ENCODE measurements at regions not wholly inside any gene's neighbourhood (a gene's known extent, or its start where the extent isn't known, plus 50 kb on each side); places are given as distances from the start of the nearest gene placed in this dataset.

DNA sequence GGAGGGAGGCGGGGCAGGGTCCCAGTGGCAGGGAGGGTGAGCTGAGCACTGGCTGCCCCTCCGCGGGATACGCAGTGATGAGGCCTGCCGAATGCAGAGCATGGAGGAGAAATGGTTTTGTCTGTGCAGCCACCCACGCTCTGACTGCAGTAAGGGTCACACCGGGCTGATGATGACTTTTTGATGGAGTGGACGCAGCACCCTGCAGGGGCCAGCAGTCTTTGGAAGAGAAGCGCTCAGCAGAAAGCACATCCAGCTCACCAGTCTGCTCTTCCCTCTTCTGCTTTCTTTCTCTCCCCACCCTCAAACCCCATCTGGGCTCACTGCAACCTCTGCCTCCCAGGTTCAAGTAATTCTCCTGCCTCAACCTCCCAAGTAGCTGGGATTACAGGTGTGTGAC lies 61.9 kb upstream of the ATP1A1 start:
- Histone ChIP-seq H3K27me3 (no peaks in the 10 kb centered on the region), H3K4me1 (peaks cover 41 to 67% (median 56%) of the 10 kb centered on the region in 3 donors), H3K27ac (peak overlapping the region; percentile 62 to 86 (median 70)), H3K9me3 (no peaks in the 10 kb centered on the region), H3K4me3 (no peak overlapping the region), H3K36me3 (no peaks in the 10 kb centered on the region)
- FAIRE-seq: no peak
- ATAC-seq: no peak
- TF ChIP-seq, protein P1, sequence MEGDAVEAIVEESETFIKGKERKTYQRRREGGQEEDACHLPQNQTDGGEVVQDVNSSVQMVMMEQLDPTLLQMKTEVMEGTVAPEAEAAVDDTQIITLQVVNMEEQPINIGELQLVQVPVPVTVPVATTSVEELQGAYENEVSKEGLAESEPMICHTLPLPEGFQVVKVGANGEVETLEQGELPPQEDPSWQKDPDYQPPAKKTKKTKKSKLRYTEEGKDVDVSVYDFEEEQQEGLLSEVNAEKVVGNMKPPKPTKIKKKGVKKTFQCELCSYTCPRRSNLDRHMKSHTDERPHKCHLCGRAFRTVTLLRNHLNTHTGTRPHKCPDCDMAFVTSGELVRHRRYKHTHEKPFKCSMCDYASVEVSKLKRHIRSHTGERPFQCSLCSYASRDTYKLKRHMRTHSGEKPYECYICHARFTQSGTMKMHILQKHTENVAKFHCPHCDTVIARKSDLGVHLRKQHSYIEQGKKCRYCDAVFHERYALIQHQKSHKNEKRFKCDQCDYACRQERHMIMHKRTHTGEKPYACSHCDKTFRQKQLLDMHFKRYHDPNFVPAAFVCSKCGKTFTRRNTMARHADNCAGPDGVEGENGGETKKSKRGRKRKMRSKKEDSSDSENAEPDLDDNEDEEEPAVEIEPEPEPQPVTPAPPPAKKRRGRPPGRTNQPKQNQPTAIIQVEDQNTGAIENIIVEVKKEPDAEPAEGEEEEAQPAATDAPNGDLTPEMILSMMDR (IDR thresholded peaks at IDR 0.05): no peak
- intact Hi-C loops (cut with DNase I): loop anchor here in 1 of 3 donors (10.0 kb wide), 1 partner anchor 64 kb away; the partner anchor contains the start of gene ATP1A1
- 75 to 83% methylated on average over 8 to 9 of the region's 9 CpGs for WGBS, 2 donors
- DNase-seq: no peak

- peak in 5 of 6 donors; percentile 55 to 67 (median 60) for DNase-seq
- intact Hi-C loops (cut with DNase I): loop anchor here in 1 of 3 donors (10.0 kb wide), 1 partner anchor 63 kb away; the partner anchor contains the start of gene ATP1A1
- TF ChIP-seq, protein P1 (IDR thresholded peaks at IDR 0.05): no peak
- Histone ChIP-seq H3K4me1 (peaks cover 48 to 74% (median 61%) of the 10 kb centered on the region in 3 donors), H3K9me3 (no peaks in the 10 kb centered on the region), H3K36me3 (no peaks in the 10 kb centered on the region), H3K27me3 (no peaks in the 10 kb centered on the region), H3K4me3 (no peak overlapping the region), H3K27ac (peak overlapping the region; percentile 62 to 86 (median 70))
- peak; percentile 72 to 81 (median 76) for ATAC-seq
- 15 to 21% methylated on average over 15 of the region's 15 CpGs for WGBS, 2 donors
- no peak for FAIRE-seq
Observed at GRCh38 chr1:116311756-116312680, 61.0 kb upstream of the ATP1A1 start.

DNA sequence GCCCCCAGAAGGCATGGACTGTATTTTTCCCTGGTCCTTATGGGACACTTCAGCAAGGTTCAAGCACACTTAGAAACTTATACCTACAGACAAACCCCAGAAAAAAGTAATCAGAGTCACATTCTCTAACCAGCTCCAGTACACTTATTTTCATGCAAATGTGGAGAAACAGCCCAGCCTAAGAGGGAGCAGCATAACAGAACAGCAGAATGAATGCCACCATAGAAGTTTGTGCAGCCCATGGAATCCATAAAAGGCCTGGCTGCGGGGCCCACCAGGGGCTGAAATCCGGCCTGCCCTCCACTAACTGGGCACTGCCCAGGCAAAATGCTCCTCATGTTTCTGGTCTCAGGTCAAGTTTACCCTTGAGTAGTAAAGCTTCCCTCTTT lies 60.4 kb upstream of the ATP1A1 start:
- DNase-seq: no peak
- intact Hi-C loops (cut with DNase I): loop anchor here in 1 of 3 donors (10.0 kb wide), 1 partner anchor 62 kb away; the partner anchor contains the start of gene ATP1A1
- Histone ChIP-seq H3K27ac (peak overlapping the region; percentile 62 to 86 (median 70)), H3K9me3 (no peaks in the 10 kb centered on the region), H3K4me3 (no peak overlapping the region), H3K4me1 (peaks cover 48 to 74% (median 61%) of the 10 kb centered on the region in 3 donors), H3K36me3 (no peaks in the 10 kb centered on the region), H3K27me3 (no peaks in the 10 kb centered on the region)
- TF ChIP-seq, protein P1 (IDR thresholded peaks at IDR 0.05): no peak
- no peak for ATAC-seq
- no peak for FAIRE-seq
- 85 to 86% methylated on average over 2 of the region's 2 CpGs for WGBS, 2 donors

- no peak overlapping the region for H3K4me3 ChIP-seq
- intact Hi-C loops (cut with DNase I): loop anchor here in 1 of 3 donors (10.0 kb wide), 1 partner anchor 61 kb away; the partner anchor contains the start of gene ATP1A1
- WGBS, 2 donors: 94 to 100% methylated on average over 2 of the region's 2 CpGs
- no peaks in the 10 kb centered on the region for H3K36me3 ChIP-seq
- H3K4me1 ChIP-seq: peaks cover 54 to 80% (median 61%) of the 10 kb centered on the region in 3 donors
- peak overlapping the region in 2 of 4 donors; percentile 75 to 86 for H3K27ac ChIP-seq
- no peaks in the 10 kb centered on the region for H3K27me3 ChIP-seq
- TF ChIP-seq, protein P1 (IDR thresholded peaks at IDR 0.05): no peak
- no peaks in the 10 kb centered on the region for H3K9me3 ChIP-seq
- ATAC-seq: no peak
- no peak for FAIRE-seq
- DNase-seq: no peak
Observed at GRCh38 chr1:116313776-116314175, 59.3 kb upstream of the ATP1A1 start.
